ENCODE measurements at regions not wholly inside any gene's neighbourhood (a gene's known extent, or its start where the extent isn't known, plus 50 kb on each side); places are given as distances from the start of the nearest gene placed in this dataset.

DNA sequence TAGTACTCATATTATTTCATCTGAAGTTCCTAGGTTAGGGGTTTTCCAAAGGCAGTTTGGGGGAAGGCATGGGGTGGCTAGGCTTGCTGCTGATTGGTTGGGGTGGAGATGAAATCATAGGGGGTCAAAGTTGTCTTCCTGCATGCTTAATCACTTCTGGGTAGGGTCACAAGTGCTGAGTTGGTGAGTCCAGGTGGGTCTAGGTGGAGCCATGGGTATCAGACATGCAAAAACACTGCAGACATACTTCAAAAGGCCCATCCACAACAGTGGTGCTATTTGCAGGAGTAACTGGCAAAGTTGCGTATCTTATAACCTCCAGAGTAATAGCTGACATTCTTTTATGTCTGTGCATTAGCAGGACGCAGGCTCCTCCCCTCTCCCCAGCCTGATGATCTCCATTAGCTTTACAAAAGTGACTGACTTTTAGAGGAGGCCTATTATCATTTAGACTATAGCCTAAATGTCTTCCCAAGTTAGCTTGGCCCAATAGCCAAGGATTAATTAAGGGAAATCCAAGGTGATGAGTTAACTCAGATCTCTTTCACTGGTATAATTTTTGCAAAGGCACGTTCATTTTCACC is 374.4 kb upstream of the PRMT6 start:
- TF ChIP-seq EZH2 (IDR thresholded peaks at IDR 0.05; ENCODE audit: borderline replicate concordance, low read depth, low read length, poor library complexity, severe bottlenecking): no peak
- TF ChIP-seq, protein P1, sequence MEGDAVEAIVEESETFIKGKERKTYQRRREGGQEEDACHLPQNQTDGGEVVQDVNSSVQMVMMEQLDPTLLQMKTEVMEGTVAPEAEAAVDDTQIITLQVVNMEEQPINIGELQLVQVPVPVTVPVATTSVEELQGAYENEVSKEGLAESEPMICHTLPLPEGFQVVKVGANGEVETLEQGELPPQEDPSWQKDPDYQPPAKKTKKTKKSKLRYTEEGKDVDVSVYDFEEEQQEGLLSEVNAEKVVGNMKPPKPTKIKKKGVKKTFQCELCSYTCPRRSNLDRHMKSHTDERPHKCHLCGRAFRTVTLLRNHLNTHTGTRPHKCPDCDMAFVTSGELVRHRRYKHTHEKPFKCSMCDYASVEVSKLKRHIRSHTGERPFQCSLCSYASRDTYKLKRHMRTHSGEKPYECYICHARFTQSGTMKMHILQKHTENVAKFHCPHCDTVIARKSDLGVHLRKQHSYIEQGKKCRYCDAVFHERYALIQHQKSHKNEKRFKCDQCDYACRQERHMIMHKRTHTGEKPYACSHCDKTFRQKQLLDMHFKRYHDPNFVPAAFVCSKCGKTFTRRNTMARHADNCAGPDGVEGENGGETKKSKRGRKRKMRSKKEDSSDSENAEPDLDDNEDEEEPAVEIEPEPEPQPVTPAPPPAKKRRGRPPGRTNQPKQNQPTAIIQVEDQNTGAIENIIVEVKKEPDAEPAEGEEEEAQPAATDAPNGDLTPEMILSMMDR (conservative IDR thresholded peaks at IDR 0.05; ENCODE audit: low read depth, low read length): no peak
- CTCF ChIA-PET: no interaction called here
- BruUV-seq (replicated peaks): no TSS peak
- intact Hi-C loops (cut with micrococcal nuclease; ENCODE audit: unreplicated experiment): no loop called here
- DNase-seq (ENCODE audit: low spot score): no peak
- Histone ChIP-seq H3K36me3 (ENCODE audit: insufficient read depth, low read length, poor library complexity, severe bottlenecking) (no peaks in the 10 kb centered on the region), H3K4me3 (ENCODE audit: low read depth, low read length, poor library complexity, severe bottlenecking) (no peak overlapping the region), H3K9me3 (ENCODE audit: low read depth, low read length, poor library complexity, severe bottlenecking) (no peaks in the 10 kb centered on the region), H3K27ac (ENCODE audit: low read depth, low read length, poor library complexity, severe bottlenecking) (no peak overlapping the region), H3K4me1 (ENCODE audit: insufficient read depth, low read length, poor library complexity, severe bottlenecking) (peaks cover 23% of the 10 kb centered on the region), H3K27me3 (replicated peaks; ENCODE audit: insufficient read depth, low read depth, low read length, poor library complexity) (no peaks in the 10 kb centered on the region)
- POLR2A ChIA-PET (ENCODE audit: low non-redundant PET): no interaction called here

DNA sequence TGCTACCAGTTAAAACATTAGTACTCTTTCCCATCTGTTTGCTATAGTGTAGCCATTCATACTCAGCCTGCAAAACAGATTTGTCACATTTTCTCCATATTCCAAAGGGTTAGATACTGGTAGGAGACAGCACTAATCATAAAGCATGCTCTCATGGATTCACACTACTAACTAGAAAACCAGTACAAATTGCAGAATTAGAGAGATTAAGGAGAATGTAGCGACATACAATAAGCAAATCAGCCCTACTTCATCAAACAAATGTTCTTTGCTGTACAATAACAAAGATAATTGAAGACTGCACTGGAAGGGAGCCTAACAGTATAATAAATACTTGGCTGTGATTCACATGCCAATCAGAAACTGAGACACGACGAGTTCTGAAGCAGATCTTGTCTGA is 368.0 kb upstream of the PRMT6 start:
- ChIA-PET CTCF (no interaction called here), POLR2A (ENCODE audit: low non-redundant PET) (no interaction called here)
- intact Hi-C loops (cut with micrococcal nuclease; ENCODE audit: unreplicated experiment): no loop called here
- Histone ChIP-seq H3K36me3 (ENCODE audit: insufficient read depth, low read length, poor library complexity, severe bottlenecking) (no peaks in the 10 kb centered on the region), H3K27ac (ENCODE audit: low read depth, low read length, poor library complexity, severe bottlenecking) (no peak overlapping the region), H3K4me3 (ENCODE audit: low read depth, low read length, poor library complexity, severe bottlenecking) (no peak overlapping the region), H3K9me3 (ENCODE audit: low read depth, low read length, poor library complexity, severe bottlenecking) (no peaks in the 10 kb centered on the region), H3K4me1 (ENCODE audit: insufficient read depth, low read length, poor library complexity, severe bottlenecking) (peaks cover 18% of the 10 kb centered on the region), H3K27me3 (replicated peaks; ENCODE audit: insufficient read depth, low read depth, low read length, poor library complexity) (no peaks in the 10 kb centered on the region)
- BruUV-seq (replicated peaks): no TSS peak
- no peak for TF ChIP-seq EZH2 (IDR thresholded peaks at IDR 0.05; ENCODE audit: borderline replicate concordance, low read depth, low read length, poor library complexity, severe bottlenecking)
- TF ChIP-seq, protein P1 (conservative IDR thresholded peaks at IDR 0.05; ENCODE audit: low read depth, low read length): no peak
- no peak for DNase-seq (ENCODE audit: low spot score)

DNA sequence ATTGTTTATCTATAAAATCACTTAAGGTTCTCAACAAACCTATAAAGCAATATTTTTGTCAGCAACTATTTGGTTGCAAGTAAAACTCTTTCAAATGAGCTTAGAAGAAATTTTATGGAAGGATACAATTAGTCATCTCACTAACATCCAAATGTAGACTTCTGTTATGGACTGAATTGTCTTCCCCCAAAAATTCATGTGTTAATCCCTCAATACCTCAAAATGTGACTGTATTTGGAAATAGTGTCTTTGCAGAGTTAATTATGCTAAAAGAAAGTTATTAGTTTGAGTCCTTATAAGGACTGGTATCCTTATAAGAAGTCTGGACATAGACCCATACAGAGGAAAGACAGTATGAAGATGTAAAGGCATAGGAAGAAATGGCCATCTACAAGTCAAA is 357.8 kb upstream of the PRMT6 start:
- ChIA-PET POLR2A (ENCODE audit: low non-redundant PET) (no interaction called here), CTCF (no interaction called here)
- Histone ChIP-seq H3K4me1 (ENCODE audit: insufficient read depth, low read length, poor library complexity, severe bottlenecking) (no peaks in the 10 kb centered on the region), H3K27me3 (replicated peaks; ENCODE audit: insufficient read depth, low read depth, low read length, poor library complexity) (no peaks in the 10 kb centered on the region), H3K9me3 (ENCODE audit: low read depth, low read length, poor library complexity, severe bottlenecking) (no peaks in the 10 kb centered on the region), H3K36me3 (ENCODE audit: insufficient read depth, low read length, poor library complexity, severe bottlenecking) (no peaks in the 10 kb centered on the region), H3K4me3 (ENCODE audit: low read depth, low read length, poor library complexity, severe bottlenecking) (no peak overlapping the region), H3K27ac (ENCODE audit: low read depth, low read length, poor library complexity, severe bottlenecking) (no peak overlapping the region)
- TF ChIP-seq, protein P1 (conservative IDR thresholded peaks at IDR 0.05; ENCODE audit: low read depth, low read length): no peak
- no peak for TF ChIP-seq EZH2 (IDR thresholded peaks at IDR 0.05; ENCODE audit: borderline replicate concordance, low read depth, low read length, poor library complexity, severe bottlenecking)
- intact Hi-C loops (cut with micrococcal nuclease; ENCODE audit: unreplicated experiment): no loop called here
- DNase-seq (ENCODE audit: low spot score): no peak
- BruUV-seq (replicated peaks): no TSS peak

All from A673 (cell line).